ENCODE measurements at regions not wholly inside any gene's neighbourhood (a gene's known extent, or its start where the extent isn't known, plus 50 kb on each side); places are given as distances from the start of the nearest gene placed in this dataset.

- DNase-seq (ENCODE audit: low read depth in 4 of 4, low spot score in 2 of 4) = no peak
Measured at GRCh38 chr2:150141226-150142001, 346.1 kb downstream of the RND3 start.

- no peak for DNase-seq (ENCODE audit: low read depth in 4 of 4, low spot score in 2 of 4)
Measured at GRCh38 chr2:150140777-150141176, 346.7 kb downstream of the RND3 start.

DNA sequence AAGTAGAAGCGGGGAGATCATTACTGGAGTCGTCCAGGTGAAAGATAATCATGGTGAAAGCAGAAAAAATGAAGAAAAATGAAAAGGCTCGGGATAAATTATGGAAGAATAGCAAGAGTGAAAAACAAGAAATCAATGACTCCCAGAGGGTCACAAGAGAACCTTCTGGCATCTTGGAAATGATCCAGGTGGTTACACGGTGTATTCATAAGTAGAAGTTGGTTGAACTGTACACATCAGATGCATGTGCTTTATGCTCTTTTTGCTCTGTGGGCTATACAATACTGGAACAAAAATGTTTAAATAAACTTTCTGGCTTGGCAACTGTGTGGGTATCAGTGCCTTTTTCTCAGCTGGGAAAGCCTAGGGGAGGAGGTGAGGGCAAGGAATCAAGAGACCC, 348.9 kb downstream of the RND3 start:
- no peak for DNase-seq (ENCODE audit: low read depth in 4 of 4, low spot score in 2 of 4)

GRCh38 chr2:150137338-150138069, 350.0 kb downstream of the RND3 start:
- DNase-seq (ENCODE audit: low read depth in 4 of 4, low spot score in 2 of 4) = no peak

DNA sequence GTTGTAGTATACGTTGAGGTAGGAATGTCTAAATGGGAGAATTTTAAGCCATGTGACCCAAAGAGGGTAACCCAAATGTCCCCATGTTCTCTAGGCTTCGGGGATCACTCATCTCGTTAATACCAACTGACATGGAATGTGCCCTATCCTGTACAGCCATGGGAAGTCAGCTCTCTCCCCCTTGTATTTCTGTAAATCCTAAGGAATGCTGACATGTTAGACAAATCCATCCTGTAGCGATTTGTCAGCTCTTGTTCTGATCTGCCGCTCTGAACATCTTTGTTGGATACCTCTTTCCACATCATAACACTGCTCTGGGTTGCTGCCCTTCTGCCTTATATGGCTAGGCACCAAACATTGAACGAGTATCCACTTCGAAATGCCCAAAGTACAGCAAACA, 350.6 kb downstream of the RND3 start:
- no peak for DNase-seq (ENCODE audit: low read depth in 4 of 4, low spot score in 2 of 4)

GRCh38 chr2:150136401-150136800, 351.1 kb downstream of the RND3 start:
- DNase-seq (ENCODE audit: low read depth in 4 of 4, low spot score in 2 of 4) = no peak

DNA sequence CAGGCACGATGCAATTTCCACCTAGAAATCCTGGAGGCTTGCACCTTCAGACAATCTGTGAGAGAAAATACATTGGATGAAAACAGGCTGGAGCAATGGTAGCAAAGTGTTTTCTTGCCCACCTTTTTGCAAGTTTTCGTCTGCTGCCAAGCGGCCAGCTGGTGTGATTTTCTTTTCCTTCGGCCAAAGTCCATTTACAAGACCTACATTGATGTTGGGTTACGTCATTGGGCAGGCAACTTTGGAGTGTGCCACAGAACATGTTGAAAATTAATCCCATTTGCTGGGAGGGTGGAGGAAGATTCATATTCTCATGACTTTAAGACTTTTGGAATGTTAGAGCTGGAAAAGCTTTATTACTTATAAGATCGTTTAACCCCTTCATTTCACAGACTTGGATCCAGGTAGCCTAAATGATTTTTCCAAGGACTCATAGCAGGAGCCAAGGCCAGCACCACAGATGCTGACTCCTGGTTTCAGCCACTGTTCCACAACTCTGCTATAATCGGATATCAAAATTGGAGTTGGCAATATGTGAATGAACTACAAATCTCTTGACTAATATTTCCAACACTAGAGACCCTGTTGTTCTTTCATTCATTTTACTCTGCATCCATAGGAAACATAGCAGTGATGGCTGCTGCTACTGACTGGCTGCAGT, 352.1 kb downstream of the RND3 start:
- no peak for DNase-seq (ENCODE audit: low read depth in 4 of 4, low spot score in 2 of 4)

DNA sequence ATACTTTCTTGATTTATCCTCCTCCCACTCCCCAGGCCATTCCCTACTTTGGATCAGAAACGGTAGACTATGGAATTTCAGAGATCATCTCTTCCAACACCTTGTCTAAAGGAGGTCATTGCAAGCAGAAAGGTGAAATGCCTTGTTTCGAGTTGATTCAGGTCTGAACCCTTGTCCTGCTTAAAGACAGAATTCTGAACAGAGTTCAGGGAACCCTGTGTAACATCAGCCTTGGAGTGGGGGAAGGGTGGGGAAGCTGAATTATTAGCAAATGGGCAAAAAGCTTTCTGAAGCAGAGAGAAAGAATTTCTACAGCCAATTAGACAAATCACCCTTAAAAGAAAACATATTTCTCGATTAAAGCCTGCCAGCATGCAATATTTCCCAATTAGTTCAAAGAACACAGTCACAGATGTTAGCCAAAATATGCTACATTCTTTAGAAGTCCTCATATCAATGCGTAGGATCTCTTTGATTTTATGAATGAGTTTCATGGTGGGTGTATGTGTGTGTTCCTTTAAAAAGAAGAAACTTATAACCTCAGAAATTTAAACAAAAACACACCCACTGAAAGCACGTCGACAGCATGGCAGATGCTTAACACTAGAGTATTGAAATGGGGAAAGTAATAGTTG, 353.1 kb downstream of the RND3 start:
- no peak for DNase-seq (ENCODE audit: low read depth in 4 of 4, low spot score in 2 of 4)

DNA sequence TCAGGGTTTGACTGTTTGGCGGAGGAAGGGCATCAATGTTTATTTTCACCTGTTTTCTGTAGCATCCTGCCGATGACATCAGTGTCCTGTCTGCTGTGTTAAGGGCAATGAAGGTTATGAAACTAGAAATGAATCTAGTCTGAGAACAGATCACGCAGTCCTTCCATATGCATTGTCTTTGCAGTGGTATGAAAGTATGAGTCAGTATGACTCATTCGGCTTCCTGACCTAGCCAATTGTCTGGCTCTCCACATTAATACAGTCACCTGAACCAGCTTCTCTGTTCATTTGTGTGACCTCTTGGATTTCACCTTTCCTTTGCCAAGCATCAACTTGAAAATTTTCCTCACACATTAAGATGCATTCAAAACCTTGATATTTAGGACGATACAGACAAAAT, 353.8 kb downstream of the RND3 start:
- DNase-seq (ENCODE audit: low read depth in 4 of 4, low spot score in 2 of 4) = no peak

DNA sequence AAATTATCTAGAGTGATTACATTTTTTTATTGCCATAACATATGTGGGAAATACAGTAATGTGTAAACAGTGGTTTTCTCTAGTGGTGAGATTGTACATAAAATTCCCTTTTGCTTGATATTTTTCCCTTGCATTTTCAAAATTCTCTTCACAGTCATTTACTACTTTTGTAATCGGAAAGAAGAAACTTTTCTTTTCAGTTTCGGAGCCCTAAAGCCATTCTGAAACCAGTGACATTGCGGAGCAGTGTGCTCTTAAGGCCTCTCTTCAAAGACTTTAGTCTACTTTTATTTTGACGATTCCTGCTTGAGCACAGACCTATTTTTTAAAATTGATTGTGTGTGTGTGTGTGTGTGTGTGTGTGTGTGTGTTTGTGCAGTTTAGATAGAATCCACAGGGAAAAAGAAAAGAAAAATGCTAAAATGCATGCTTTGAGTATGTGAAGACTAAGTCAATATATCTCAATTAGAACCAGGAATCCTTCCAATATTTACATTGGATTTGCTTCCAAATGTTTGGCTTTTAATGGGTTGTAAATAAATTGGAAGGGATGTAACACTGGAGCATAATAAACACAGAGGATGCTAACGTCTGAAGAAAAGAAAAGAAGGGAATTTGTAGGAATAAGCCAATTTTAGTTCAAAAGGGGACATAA, 357.4 kb downstream of the RND3 start:
- peak in 1 of 4 donors; percentile 43 for DNase-seq (ENCODE audit: low read depth in 4 of 4, low spot score in 2 of 4)

DNA sequence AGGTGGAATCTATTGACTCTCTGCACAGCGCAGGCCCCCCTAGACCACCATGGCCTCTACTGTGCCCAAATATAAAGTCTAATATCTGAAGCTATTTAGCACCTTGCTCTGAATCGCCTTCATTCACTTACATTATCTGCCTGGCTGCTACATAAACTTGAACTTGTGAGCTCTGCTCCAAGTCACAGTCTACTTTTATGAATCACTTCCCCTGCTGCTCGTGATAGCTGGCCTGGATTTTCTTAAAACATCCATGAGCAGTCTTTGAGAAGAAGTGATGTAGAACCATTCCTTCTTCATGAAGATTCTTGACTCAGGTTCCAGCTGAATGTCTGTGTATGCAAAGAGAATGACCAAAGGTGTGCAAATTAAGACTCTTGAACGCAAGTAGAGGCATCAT, 359.5 kb downstream of the RND3 start:
- DNase-seq (ENCODE audit: low read depth in 4 of 4, low spot score in 2 of 4) = no peak

- no peak for DNase-seq (ENCODE audit: low read depth in 4 of 4, low spot score in 2 of 4)
Measured at GRCh38 chr2:150127346-150127990, 360.0 kb downstream of the RND3 start.

DNA sequence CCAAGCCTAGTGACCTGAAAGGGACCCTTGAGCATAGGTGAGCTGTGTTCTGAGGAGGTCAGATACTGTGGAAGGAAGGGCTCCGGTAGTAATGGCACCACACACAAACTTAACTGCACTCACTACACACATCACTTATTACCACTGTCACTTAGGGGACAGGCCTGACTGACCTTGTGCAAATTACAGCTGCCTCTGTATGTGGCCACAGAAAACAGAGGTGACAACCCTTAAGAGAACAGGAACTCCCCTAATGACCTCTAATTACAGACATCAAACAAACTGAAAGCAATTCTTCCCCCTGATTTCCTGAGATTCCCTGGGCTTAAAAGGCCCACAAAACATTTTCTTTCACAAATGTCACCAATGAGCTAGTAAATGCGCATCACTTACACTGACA, 360.6 kb downstream of the RND3 start:
- DNase-seq (ENCODE audit: low read depth in 4 of 4, low spot score in 2 of 4) = no peak

DNA sequence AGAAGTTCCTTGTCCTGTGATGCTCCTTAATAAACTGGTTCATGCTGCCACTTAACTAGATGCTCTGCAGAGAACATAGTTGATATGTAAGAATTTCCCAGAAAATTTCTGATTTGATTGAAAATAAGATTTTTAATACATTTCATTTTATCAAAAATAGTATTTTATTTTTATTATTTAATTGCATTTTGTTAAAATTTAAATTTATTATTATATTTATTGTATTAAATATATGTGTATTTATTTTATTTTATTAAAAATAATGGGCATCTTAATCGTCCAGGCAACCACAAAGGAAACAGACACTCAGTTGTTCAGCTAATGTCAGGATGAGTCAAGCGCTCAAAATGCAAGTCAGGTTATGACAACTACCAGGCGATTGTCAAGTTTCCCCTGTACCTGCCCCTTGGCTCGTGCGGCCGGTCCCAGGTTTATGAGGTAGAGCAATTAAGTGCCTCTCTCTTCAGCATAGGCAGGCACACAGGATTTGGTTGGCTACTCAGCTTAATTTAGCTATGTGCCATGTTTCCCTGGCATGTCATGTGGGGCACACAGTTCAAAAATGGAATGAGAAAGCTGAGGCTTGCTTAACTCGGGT, 361.2 kb downstream of the RND3 start:
- DNase-seq (ENCODE audit: low read depth in 4 of 4, low spot score in 2 of 4) = no peak

GRCh38 chr2:150125708-150126107, 361.8 kb downstream of the RND3 start:
- no peak for DNase-seq (ENCODE audit: low read depth in 4 of 4, low spot score in 2 of 4)

DNA sequence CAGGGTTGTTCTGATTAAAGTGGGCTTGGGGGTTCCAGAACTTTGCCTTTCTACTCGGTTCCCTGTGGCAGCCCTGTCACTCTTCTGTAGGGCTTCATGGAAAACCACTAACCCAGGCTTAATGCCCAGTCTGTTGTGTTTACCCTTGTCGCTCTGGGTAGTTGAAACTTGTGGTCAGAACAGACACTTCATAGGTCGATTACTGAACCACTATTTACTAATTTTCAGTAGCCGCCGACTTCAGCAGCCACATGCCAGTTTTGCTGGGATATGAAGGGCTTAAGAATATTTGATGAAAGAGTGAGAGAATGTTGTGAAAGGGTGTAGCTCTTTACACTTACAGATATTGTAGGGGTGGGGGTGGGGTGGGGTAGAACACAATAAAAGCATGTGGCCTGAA, 362.3 kb downstream of the RND3 start:
- DNase-seq (ENCODE audit: low read depth in 4 of 4, low spot score in 2 of 4) = no peak

GRCh38 chr2:150124739-150125138, 362.7 kb downstream of the RND3 start:
- DNase-seq (ENCODE audit: low read depth in 4 of 4, low spot score in 2 of 4) = no peak

DNA sequence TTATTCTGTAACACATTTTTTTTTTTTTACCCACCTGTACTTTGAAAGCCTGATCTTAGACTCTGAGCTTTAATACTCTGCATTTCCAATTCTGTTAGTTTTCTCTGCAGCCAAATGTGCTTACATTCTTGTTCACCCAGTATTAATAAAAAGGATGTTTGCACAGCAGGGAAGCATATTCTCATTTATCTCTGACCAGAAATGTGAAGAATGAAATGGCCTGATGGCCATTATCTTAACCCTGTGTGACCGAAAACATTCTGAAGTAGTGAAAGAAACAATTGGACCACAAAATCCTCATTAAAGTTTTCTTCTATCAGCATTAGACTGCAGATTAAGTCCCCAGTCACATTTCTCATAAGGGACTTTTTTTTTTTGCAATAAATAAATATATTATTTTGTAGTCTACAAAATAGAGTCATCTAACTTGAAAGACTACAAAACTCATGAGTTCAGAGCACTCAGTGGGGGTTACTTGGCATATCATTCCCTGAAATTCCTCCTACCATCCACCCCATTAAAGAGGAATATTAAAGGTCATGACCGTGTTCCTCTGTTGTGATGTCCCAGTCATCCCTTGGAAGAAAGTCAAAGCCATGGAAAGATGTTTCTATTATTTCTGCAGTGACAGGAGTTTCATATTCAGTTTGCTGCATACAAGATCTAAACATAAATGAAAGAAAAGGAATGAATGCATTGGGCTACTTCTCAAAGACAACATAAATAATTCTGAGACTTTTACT, 364.4 kb downstream of the RND3 start:
- no peak for DNase-seq (ENCODE audit: low read depth in 4 of 4, low spot score in 2 of 4)

DNA sequence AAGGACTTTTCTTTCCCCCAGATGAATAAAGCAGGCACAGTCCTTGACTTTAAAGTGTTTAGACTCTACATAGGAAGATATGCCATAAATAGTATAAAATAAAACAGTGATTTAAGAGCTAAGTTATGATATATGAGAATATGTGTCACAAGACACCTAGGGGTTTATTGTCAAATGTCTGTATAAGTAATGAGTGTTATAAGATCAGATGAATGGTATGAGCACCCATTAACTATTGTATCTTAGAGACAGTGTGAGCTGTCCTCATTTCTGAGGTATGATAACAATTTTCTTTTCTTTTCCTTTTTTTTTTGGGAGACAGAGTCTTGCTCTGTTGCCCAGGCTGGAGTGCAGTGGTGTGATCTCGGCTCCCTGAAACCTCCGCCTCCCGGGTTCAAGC, 365.3 kb downstream of the RND3 start:
- no peak for DNase-seq (ENCODE audit: low read depth in 4 of 4, low spot score in 2 of 4)
